IMR-90 (cell line): ENCODE measurements at regions not wholly inside any gene's neighbourhood (a gene's known extent, or its start where the extent isn't known, plus 50 kb on each side); places are given as distances from the start of the nearest gene placed in this dataset.

ENCODE experiments used
- ATAC-seq: fragments of 200-7000 bp; cut with Tn5 transposase; 2 replicates; pipeline ENCODE4 v1.9.1; 2020; ENCODE audit warnings: low read depth, mild to moderate bottlenecking, moderate library complexity
- BruUV-seq: library from RNA; stranded (reverse); fragments of 400-500 nt; replicated peaks from 2 replicates; lab custom pipeline; 2021; lab: Mats Ljungman, UMichigan
- CTCF ChIA-PET: fragments of 300-600 bp; formaldehyde crosslinking; extraction: SDS; loops from one replicate; lab custom pipeline; 2021; ENCODE audit warnings: antibody characterized with exemption; lab: Yijun Ruan, JAX
- POLR2A ChIA-PET: fragments of 300-600 bp; sonication (Branson Sonifier 250); formaldehyde crosslinking; loops from one replicate; lab custom pipeline; 2022; ENCODE audit warnings: antibody characterized with exemption; ENCODE audit not compliant: unreplicated experiment; lab: Charles Lee
- DNase-seq: peaks from one replicate; pipeline ENCODE4 v3.0.0; 2013
- H2AFZ ChIP-seq: replicated peaks from 2 replicates; pipeline ENCODE3; 2013; ENCODE audit warnings: low read length, mild to moderate bottlenecking; ENCODE audit not compliant: poor library complexity
- H2AK5ac ChIP-seq: 2 replicates; pipeline ENCODE4 v1.6.1; 2013; ENCODE audit warnings: low read depth, low read length, inconsistent platforms
- H2AK9ac ChIP-seq: replicated peaks from 2 replicates; pipeline ENCODE3; 2013; ENCODE audit warnings: mild to moderate bottlenecking, low read depth, low read length, moderate library complexity; ENCODE audit not compliant: poor library complexity
- H2BK120ac ChIP-seq: 2 replicates; pipeline ENCODE4 v1.6.1; 2013; ENCODE audit warnings: low read depth, low read length, inconsistent platforms
- H2BK15ac ChIP-seq: 3 replicates; pipeline ENCODE4 v1.6.1; 2013; ENCODE audit warnings: low read depth, low read length, inconsistent platforms
- H2BK20ac ChIP-seq: 2 replicates; pipeline ENCODE4 v1.6.1; 2013; ENCODE audit warnings: low read depth, mild to moderate bottlenecking, inconsistent platforms, low read length, moderate library complexity
- H2BK5ac ChIP-seq: 2 replicates; pipeline ENCODE4 v1.6.1; 2013; ENCODE audit warnings: mild to moderate bottlenecking, low read depth, low read length, inconsistent platforms; ENCODE audit not compliant: poor library complexity, severe bottlenecking
- H3K14ac ChIP-seq: replicated peaks from 2 replicates; pipeline ENCODE4 v1.6.1; 2013; ENCODE audit warnings: low read depth, low read length, inconsistent platforms
- H3K18ac ChIP-seq: 2 replicates; pipeline ENCODE4 v1.6.1; 2013; ENCODE audit warnings: low read depth, low read length, control low read depth
- H3K23ac ChIP-seq: 2 replicates; pipeline ENCODE4 v1.6.1; 2013; ENCODE audit warnings: low read depth, low read length, inconsistent platforms
- H3K27ac ChIP-seq: 2 replicates; pipeline ENCODE4 v1.5.1; 2013; ENCODE audit warnings: mild to moderate bottlenecking, control low read depth, low read length; ENCODE audit not compliant: insufficient read depth
- H3K27me3 ChIP-seq: 2 replicates; pipeline ENCODE4 v1.6.1; 2013; ENCODE audit warnings: low read length; ENCODE audit not compliant: control insufficient read depth, insufficient read depth
- H3K36me3 ChIP-seq: 2 replicates; pipeline ENCODE4 v1.6.1; 2013; ENCODE audit warnings: low read length, mixed read lengths; ENCODE audit not compliant: control insufficient read depth, insufficient read depth
- H3K4ac ChIP-seq: 2 replicates; pipeline ENCODE4 v1.6.1; 2013; ENCODE audit warnings: low read depth, low read length, inconsistent platforms
- H3K4me1 ChIP-seq: 2 replicates; pipeline ENCODE4 v1.6.1; 2013; ENCODE audit warnings: low read length, mixed read lengths; ENCODE audit not compliant: control insufficient read depth, insufficient read depth
- H3K4me2 ChIP-seq: 2 replicates; pipeline ENCODE4 v1.6.1; 2013; ENCODE audit warnings: low read depth, mild to moderate bottlenecking, control low read depth, low read length, moderate library complexity
- H3K4me3 ChIP-seq: 2 replicates; pipeline ENCODE4 v1.5.1; 2013; ENCODE audit warnings: low read depth, mild to moderate bottlenecking, control low read depth, low read length, moderate library complexity; ENCODE audit not compliant: insufficient read depth
- H3K56ac ChIP-seq: 2 replicates; pipeline ENCODE4 v1.6.1; 2013; ENCODE audit warnings: low read length, inconsistent platforms; ENCODE audit not compliant: insufficient read depth; ENCODE audit errors: extremely low read depth
- H3K79me1 ChIP-seq, 2 experiments: 2 replicates each; pipeline ENCODE4 v1.6.1; 2013; ENCODE audit warnings: low read length in 2 of 2, inconsistent platforms in 1 of 2, low read depth in 1 of 2
- H3K9ac ChIP-seq: 2 replicates; pipeline ENCODE4 v1.6.1; 2013; ENCODE audit warnings: low read depth, low read length, control low read depth
- H3K9me1 ChIP-seq: 2 replicates; pipeline ENCODE4 v1.6.1; 2013; ENCODE audit warnings: low read length, inconsistent platforms; ENCODE audit not compliant: insufficient read depth
- H3K9me3 ChIP-seq: 2 replicates; pipeline ENCODE4 v1.6.1; 2013; ENCODE audit warnings: low read length; ENCODE audit not compliant: control insufficient read depth, insufficient read depth
- H4K20me1 ChIP-seq: 2 replicates; pipeline ENCODE4 v1.6.1; 2013; ENCODE audit warnings: low read length, inconsistent platforms; ENCODE audit not compliant: insufficient read depth
- H4K5ac ChIP-seq: 2 replicates; pipeline ENCODE4 v1.6.1; 2013; ENCODE audit warnings: mild to moderate bottlenecking, low read depth, low read length, control low read depth
- H4K8ac ChIP-seq, 2 experiments: 2 replicates each; pipeline ENCODE4 v1.6.1; 2013; ENCODE audit warnings: low read depth in 2 of 2, low read length in 2 of 2, control low read depth in 1 of 2, inconsistent platforms in 1 of 2
- H4K91ac ChIP-seq: 2 replicates; pipeline ENCODE4 v1.6.1; 2013; ENCODE audit warnings: low read depth, low read length, inconsistent platforms; ENCODE audit not compliant: insufficient read depth
- CHD1 ChIP-seq: IDR thresholded peaks from 2 replicates; pipeline ENCODE4 v1.6.1; 2012; ENCODE audit warnings: low read depth, low read length, improper control_type of control experiment
- CTCF ChIP-seq: conservative IDR thresholded peaks from 2 replicates; pipeline ENCODE4 v1.5.1; 2012; ENCODE audit warnings: mild to moderate bottlenecking, low read depth, low read length, improper control_type of control experiment
- MAZ ChIP-seq: IDR thresholded peaks from 2 replicates; pipeline ENCODE4 v1.6.1; 2012; ENCODE audit warnings: low read depth, mild to moderate bottlenecking, low read length, improper control_type of control experiment, moderate library complexity, borderline replicate concordance
- RAD21 ChIP-seq: IDR thresholded peaks from 2 replicates; pipeline ENCODE4 v1.6.1; 2012; ENCODE audit warnings: low read length, improper control_type of control experiment
- USF2 ChIP-seq: fragments of 150-350 bp; IDR thresholded peaks from 2 replicates; pipeline ENCODE4 v1.6.1; 2017; ENCODE audit warnings: mild to moderate bottlenecking, antibody characterized with exemption, low read length, low read depth
- WGBS, 2 experiments: methylation state at CpG; one replicate each; pipeline versions ENCODE4 v1.1.5 to v1.1.7; 2013; ENCODE audit warnings: missing lambda C conversion rate in 2 of 2; ENCODE audit not compliant: insufficient read length in 1 of 2; ENCODE audit errors: extremely low coverage in 2 of 2; 5-methylcytosine and 5-hydroxymethylcytosine counted together
- dilution Hi-C: fragments of 300-500 bp; cut with HindIII; formaldehyde crosslinking; loops from one replicate; pipeline ENCODE4 v1.14.3; 2018; ENCODE audit warnings: low sequenced_read_pairs; ENCODE audit not compliant: unreplicated experiment
- in situ Hi-C: fragments of 300-500 bp; cut with MboI; formaldehyde crosslinking; loops from 3 replicates; pipeline ENCODE4 v1.14.3; 2019; ENCODE audit warnings: low sequenced_read_pairs, inconsistent platforms, mixed read lengths
- intact Hi-C: fragments of 100-400 bp; cut with micrococcal nuclease; formaldehyde crosslinking; loops from 2 replicates; pipeline ENCODE4 v1.10.0; 2022
- TF ChIP-seq, protein P1 (sequence below): fragments of 150-350 bp; IDR thresholded peaks from 2 replicates; pipeline ENCODE4 v1.6.1; 2016; ENCODE audit warnings: low read depth, mild to moderate bottlenecking, low read length, moderate library complexity, borderline replicate concordance

DNA sequence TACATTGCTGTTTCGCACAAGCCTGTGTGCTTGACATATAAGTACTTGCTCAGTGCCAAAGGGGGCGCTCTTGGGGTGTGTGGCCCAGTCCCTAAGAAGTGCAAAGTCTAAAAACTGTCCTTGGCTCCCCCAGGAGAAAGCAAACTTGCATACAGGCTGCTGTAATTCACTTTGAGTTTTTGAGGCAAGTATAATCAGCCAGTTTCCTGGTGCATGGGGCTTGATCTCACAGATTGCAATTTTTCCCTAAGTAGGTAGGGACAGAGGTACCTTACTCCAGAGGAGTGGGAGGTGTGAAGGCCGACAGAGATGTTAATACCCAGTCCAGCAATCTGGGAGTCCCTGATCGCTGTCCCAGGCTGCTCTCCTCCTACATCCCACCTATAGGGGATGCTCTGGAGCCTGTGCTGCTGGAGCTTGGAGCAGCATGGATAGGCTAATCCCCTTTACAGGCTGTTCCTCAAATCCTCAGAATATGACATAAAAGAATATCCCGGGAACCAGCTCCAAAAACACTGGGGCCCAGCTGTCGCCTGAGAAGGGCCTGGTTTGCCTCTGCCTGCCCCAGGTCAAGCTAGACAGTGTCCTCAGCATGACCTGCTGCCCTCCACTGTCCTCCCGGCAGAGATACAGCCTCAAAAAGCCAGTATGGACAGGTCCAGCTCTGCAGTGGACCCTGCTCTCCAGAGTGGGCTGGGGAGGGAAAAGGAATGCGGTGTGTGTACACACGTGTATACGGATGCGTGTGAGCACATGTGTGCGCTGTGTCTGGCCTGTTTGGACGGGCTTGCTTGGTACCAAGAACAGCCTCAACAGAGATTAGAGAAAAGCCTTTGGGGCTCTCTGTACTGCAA is 136.5 kb upstream of the HAAO start:
- CTCF ChIA-PET, result interaction anchor here (0.5 to 0.8 kb wide), 3 partner anchors 12 to 39 kb away, joined by 3 to 4 read pairs (median 4); no protein-coding TSS in a partner anchor
- Histone ChIP-seq H3K14ac (peak overlapping the region; percentile 86), H2AK9ac (peak overlapping the region; percentile 84), H3K4me3 (no peak overlapping the region), H3K36me3 (no peaks in the 10 kb centered on the region), H4K5ac (peak overlapping the region; percentile 89), H3K18ac (peak overlapping the region; percentile 81), H3K9me3 (no peaks in the 10 kb centered on the region), H2BK120ac (peak overlapping the region; percentile 88), H3K4ac (peak overlapping the region; percentile 88), H2AK5ac (peak overlapping the region; percentile 92), H4K20me1 (no peaks in the 10 kb centered on the region), H2BK5ac (peak overlapping the region; percentile 77), H3K4me1 (peaks cover 59% of the 10 kb centered on the region), H4K8ac (peak overlapping the region; percentile 45 to 88; a peak in 2 of 4 replicates), H3K27me3 (no peaks in the 10 kb centered on the region), H3K56ac (no peak overlapping the region), H3K4me2 (no peak overlapping the region), H2BK20ac (peak overlapping the region; percentile 87), H3K9ac (peak overlapping the region; percentile 27; the same call in 1 of the 2 replicates), H2AFZ (peak overlapping the region; percentile 84), H2BK15ac (peak overlapping the region; percentile 62; the same call in 2 of the 3 replicates), H3K79me1 (peaks cover 0 to 3% of the 10 kb centered on the region in 2 experiments; a peak in 1 of 4 replicates), H3K9me1 (peaks cover 37% of the 10 kb centered on the region), H3K27ac (peak overlapping the region; percentile 85), H3K23ac (peak overlapping the region; percentile 61; the same call in 1 of the 2 replicates), H4K91ac (peak overlapping the region; percentile 85)
- in situ Hi-C loops, result no loop called here
- WGBS, 2 experiments, result 94% methylated on average over 4 of the region's 13 CpGs; no CpG with 5 or more reads in 1 of the 2 experiments
- ATAC-seq, result no peak
- POLR2A ChIA-PET, result no interaction called here
- dilution Hi-C loops, result no loop called here
- TF ChIP-seq USF2, result no peak
- no peak for TF ChIP-seq CHD1
- no peak for TF ChIP-seq MAZ
- peak; percentile 22; the same call in 1 of the 2 replicates for TF ChIP-seq RAD21
- TF ChIP-seq, protein P1, sequence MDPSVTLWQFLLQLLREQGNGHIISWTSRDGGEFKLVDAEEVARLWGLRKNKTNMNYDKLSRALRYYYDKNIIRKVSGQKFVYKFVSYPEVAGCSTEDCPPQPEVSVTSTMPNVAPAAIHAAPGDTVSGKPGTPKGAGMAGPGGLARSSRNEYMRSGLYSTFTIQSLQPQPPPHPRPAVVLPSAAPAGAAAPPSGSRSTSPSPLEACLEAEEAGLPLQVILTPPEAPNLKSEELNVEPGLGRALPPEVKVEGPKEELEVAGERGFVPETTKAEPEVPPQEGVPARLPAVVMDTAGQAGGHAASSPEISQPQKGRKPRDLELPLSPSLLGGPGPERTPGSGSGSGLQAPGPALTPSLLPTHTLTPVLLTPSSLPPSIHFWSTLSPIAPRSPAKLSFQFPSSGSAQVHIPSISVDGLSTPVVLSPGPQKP, result no peak
- peak; percentile 47 for TF ChIP-seq CTCF
- DNase-seq, result peak; percentile 47
- BruUV-seq, result no TSS peak
- intact Hi-C loops, result loop anchor here (1.0 kb wide), 1 partner anchor 70 kb away; no protein-coding TSS in a partner anchor
